ENCODE measurements at regions not wholly inside any gene's neighbourhood (a gene's known extent, or its start where the extent isn't known, plus 50 kb on each side); places are given as distances from the start of the nearest gene placed in this dataset.

DNA sequence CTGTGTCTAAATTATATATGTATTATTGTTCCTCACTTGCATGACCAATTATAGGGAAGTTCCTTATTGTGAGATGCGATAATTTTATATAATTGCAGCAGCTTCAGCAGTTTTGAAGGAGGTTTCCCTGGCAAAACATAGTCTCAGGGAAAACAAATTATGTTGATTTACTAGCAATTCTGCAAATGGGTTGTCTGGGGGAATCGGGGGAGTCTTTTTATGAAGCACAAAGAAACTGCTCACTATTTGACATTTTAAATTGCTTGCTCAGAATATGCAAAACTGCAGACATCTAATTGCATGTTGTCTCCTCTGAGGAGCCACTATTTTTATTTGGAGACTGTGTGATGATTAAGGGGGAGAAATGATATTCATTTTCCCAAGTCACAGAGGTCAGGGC, 361.6 kb downstream of the YTHDC2 start:
- ATAC-seq: no peak
- TF ChIP-seq OSR1 (CRISPR knock-in tag; IDR thresholded peaks at IDR 0.05): no peak
- TF ChIP-seq ISL1 (CRISPR knock-in tag; IDR thresholded peaks at IDR 0.05): no peak
- no peak for TF ChIP-seq ESRRG (CRISPR knock-in tag; IDR thresholded peaks at IDR 0.05)
- TF ChIP-seq TCF4 (CRISPR knock-in tag; IDR thresholded peaks at IDR 0.05; ENCODE audit: borderline replicate concordance): no peak

DNA sequence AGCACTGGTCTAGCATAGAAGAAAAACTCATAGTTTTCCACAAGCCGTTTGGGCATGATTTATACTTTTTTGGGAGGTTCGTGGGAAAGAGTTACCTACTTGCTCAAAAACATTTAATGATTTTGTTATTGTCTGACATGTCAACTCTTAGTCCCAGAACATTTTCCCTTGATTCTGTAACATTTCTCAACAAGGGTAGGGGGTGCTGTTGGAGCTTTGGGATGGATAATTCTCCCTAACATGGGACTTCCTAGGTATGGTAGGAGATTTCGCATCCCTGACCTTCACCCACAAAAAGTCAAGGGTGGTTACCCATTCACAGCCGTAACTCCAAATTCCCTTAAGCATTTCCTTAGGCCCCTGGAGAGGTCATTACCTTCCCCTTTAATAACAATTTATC, 378.0 kb downstream of the YTHDC2 start:
- no peak for TF ChIP-seq ZC3H10 (CRISPR knock-in tag; IDR thresholded peaks at IDR 0.05)
- no peak for TF ChIP-seq ISL1 (CRISPR knock-in tag; IDR thresholded peaks at IDR 0.05)
- TF ChIP-seq CSRNP3 (CRISPR knock-in tag; IDR thresholded peaks at IDR 0.05): no peak
- TF ChIP-seq GLIS3 (CRISPR knock-in tag; IDR thresholded peaks at IDR 0.05): no peak
- TF ChIP-seq, protein P1, sequence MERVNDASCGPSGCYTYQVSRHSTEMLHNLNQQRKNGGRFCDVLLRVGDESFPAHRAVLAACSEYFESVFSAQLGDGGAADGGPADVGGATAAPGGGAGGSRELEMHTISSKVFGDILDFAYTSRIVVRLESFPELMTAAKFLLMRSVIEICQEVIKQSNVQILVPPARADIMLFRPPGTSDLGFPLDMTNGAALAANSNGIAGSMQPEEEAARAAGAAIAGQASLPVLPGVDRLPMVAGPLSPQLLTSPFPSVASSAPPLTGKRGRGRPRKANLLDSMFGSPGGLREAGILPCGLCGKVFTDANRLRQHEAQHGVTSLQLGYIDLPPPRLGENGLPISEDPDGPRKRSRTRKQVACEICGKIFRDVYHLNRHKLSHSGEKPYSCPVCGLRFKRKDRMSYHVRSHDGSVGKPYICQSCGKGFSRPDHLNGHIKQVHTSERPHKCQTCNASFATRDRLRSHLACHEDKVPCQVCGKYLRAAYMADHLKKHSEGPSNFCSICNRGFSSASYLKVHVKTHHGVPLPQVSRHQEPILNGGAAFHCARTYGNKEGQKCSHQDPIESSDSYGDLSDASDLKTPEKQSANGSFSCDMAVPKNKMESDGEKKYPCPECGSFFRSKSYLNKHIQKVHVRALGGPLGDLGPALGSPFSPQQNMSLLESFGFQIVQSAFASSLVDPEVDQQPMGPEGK (CRISPR knock-in tag; IDR thresholded peaks at IDR 0.05; ENCODE audit: borderline replicate concordance): no peak
- TF ChIP-seq ZNF8 (CRISPR knock-in tag; IDR thresholded peaks at IDR 0.05): no peak
- TF ChIP-seq ZFP3 (CRISPR knock-in tag; IDR thresholded peaks at IDR 0.05): no peak
- TF ChIP-seq, protein P2, sequence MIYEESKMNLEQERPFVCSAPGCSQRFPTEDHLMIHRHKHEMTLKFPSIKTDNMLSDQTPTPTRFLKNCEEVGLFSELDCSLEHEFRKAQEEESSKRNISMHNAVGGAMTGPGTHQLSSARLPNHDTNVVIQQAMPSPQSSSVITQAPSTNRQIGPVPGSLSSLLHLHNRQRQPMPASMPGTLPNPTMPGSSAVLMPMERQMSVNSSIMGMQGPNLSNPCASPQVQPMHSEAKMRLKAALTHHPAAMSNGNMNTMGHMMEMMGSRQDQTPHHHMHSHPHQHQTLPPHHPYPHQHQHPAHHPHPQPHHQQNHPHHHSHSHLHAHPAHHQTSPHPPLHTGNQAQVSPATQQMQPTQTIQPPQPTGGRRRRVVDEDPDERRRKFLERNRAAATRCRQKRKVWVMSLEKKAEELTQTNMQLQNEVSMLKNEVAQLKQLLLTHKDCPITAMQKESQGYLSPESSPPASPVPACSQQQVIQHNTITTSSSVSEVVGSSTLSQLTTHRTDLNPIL (CRISPR knock-in tag; IDR thresholded peaks at IDR 0.05; ENCODE audit: low read depth): no peak
- no peak for TF ChIP-seq BACH2 (CRISPR knock-in tag; IDR thresholded peaks at IDR 0.05; ENCODE audit: borderline replicate concordance)
- TF ChIP-seq ESRRG (CRISPR knock-in tag; IDR thresholded peaks at IDR 0.05): no peak
- no peak for TF ChIP-seq ZNF70 (CRISPR knock-in tag; IDR thresholded peaks at IDR 0.05)
- TF ChIP-seq RARB (CRISPR knock-in tag; IDR thresholded peaks at IDR 0.05): no peak
- no peak for TF ChIP-seq SNAI2 (CRISPR knock-in tag; IDR thresholded peaks at IDR 0.05)
- TF ChIP-seq TCF4 (CRISPR knock-in tag; IDR thresholded peaks at IDR 0.05; ENCODE audit: borderline replicate concordance): no peak
- no peak for TF ChIP-seq ZNF565 (CRISPR knock-in tag; conservative IDR thresholded peaks at IDR 0.05; ENCODE audit: low read depth)
- no peak for TF ChIP-seq POU6F1 (CRISPR knock-in tag; IDR thresholded peaks at IDR 0.05; ENCODE audit: borderline replicate concordance, low read depth)
- TF ChIP-seq PPARA (CRISPR knock-in tag; IDR thresholded peaks at IDR 0.05; ENCODE audit: borderline replicate concordance): no peak
- TF ChIP-seq CSDC2 (CRISPR knock-in tag; IDR thresholded peaks at IDR 0.05): no peak
- no peak for TF ChIP-seq OSR1 (CRISPR knock-in tag; IDR thresholded peaks at IDR 0.05)
- no peak for TF ChIP-seq TSHZ2 (CRISPR knock-in tag; IDR thresholded peaks at IDR 0.05)
- no peak for ATAC-seq

GRCh38 chr5:113896789-113897188, 383.3 kb downstream of the YTHDC2 start:
- TF ChIP-seq BACH2 (CRISPR knock-in tag; IDR thresholded peaks at IDR 0.05; ENCODE audit: borderline replicate concordance) (no peak), ISL1 (CRISPR knock-in tag; IDR thresholded peaks at IDR 0.05) (no peak), ZNF565 (CRISPR knock-in tag; conservative IDR thresholded peaks at IDR 0.05; ENCODE audit: low read depth) (no peak), ESRRG (CRISPR knock-in tag; IDR thresholded peaks at IDR 0.05) (no peak), ZNF8 (CRISPR knock-in tag; IDR thresholded peaks at IDR 0.05) (no peak), TOX (CRISPR knock-in tag; IDR thresholded peaks at IDR 0.05; ENCODE audit: borderline replicate concordance) (no peak), CSRNP3 (CRISPR knock-in tag; IDR thresholded peaks at IDR 0.05) (no peak), ZC3H10 (CRISPR knock-in tag; IDR thresholded peaks at IDR 0.05) (no peak), TSHZ2 (CRISPR knock-in tag; IDR thresholded peaks at IDR 0.05) (no peak), ARNTL (CRISPR knock-in tag; IDR thresholded peaks at IDR 0.05; ENCODE audit: borderline replicate concordance, low read depth) (no peak), TCF4 (CRISPR knock-in tag; IDR thresholded peaks at IDR 0.05; ENCODE audit: borderline replicate concordance) (no peak)
- no peak for ATAC-seq

All from SK-N-SH treated with all-trans-retinoic acid at 6 μM for 48 hours (cell line).